WTC11 (cell line): ENCODE measurements at regions not wholly inside any gene's neighbourhood (a gene's known extent, or its start where the extent isn't known, plus 50 kb on each side); places are given as distances from the start of the nearest gene placed in this dataset.

ENCODE experiments used
- ATAC-seq: fragments of 200-7000 bp; cut with Tn5 transposase; 2 replicates; pipeline ENCODE4 v1.10.0; 2021; ENCODE audit warnings: mild to moderate bottlenecking, moderate library complexity
- CTCF ChIA-PET: fragments of 300-600 bp; sonication (Branson Sonifier 250); formaldehyde crosslinking; loops from one replicate; lab custom pipeline; 2021; ENCODE audit warnings: antibody characterized with exemption; lab: Charles Lee
- POLR2A ChIA-PET: fragments of 350-600 bp; sonication (Branson Sonifier 250); formaldehyde crosslinking; loops from one replicate; lab custom pipeline; 2021; ENCODE audit warnings: antibody characterized with exemption; lab: Charles Lee
- DNase-seq: peaks from one replicate; pipeline ENCODE4 v3.0.0; 2021; ENCODE audit warnings: low spot score
- H3K27ac Mint-ChIP-seq: 2 replicates; pipeline ENCODE4 v1.8.0; 2021; ENCODE audit warnings: mixed read lengths
- H3K27me3 Mint-ChIP-seq: 2 replicates; pipeline ENCODE4 v1.8.0; 2021; ENCODE audit warnings: low read depth, mild to moderate bottlenecking, moderate library complexity, mixed read lengths
- H3K36me3 Mint-ChIP-seq: 2 replicates; pipeline ENCODE4 v1.8.0; 2021; ENCODE audit warnings: mixed read lengths
- H3K4me1 Mint-ChIP-seq: 2 replicates; pipeline ENCODE4 v1.8.0; 2022; ENCODE audit warnings: mixed read lengths
- H3K4me3 Mint-ChIP-seq: 2 replicates; pipeline ENCODE4 v1.8.0; 2021; ENCODE audit warnings: mild to moderate bottlenecking, moderate library complexity, mixed read lengths
- H3K9me3 Mint-ChIP-seq: 2 replicates; pipeline ENCODE4 v1.8.0; 2021; ENCODE audit warnings: mixed read lengths
- CBFB ChIP-seq: sonication (generic); formaldehyde crosslinking; IDR thresholded peaks from 2 replicates; pipeline ENCODE4 v1.8.1; 2022; ENCODE audit warnings: mild to moderate bottlenecking, low read depth, missing genetic modification reagents
- ETV6 ChIP-seq: sonication (generic); formaldehyde crosslinking; IDR thresholded peaks from 2 replicates; pipeline ENCODE4 v1.8.1; 2022; ENCODE audit warnings: mild to moderate bottlenecking, missing genetic modification reagents
- FOXK1 ChIP-seq: sonication (generic); formaldehyde crosslinking; IDR thresholded peaks from 2 replicates; pipeline ENCODE4 v1.8.0; 2022; ENCODE audit warnings: mild to moderate bottlenecking, moderate library complexity, missing genetic modification reagents
- GABPB1 ChIP-seq: sonication (generic); formaldehyde crosslinking; IDR thresholded peaks from 2 replicates; pipeline ENCODE4 v1.8.1; 2023; ENCODE audit warnings: mild to moderate bottlenecking, missing genetic modification reagents
- HMGA2 ChIP-seq: fragments of 250-450 bp; sonication (Bioruptor Pico); IDR thresholded peaks from 2 replicates; pipeline ENCODE4 v1.4.0; 2021; ENCODE audit warnings: mild to moderate bottlenecking, moderate library complexity
- JAZF1 ChIP-seq: fragments of 250-450 bp; sonication (Bioruptor Pico); IDR thresholded peaks from 2 replicates; pipeline ENCODE4 v1.9.0; 2021; ENCODE audit warnings: moderate library complexity, mild to moderate bottlenecking, inconsistent platforms
- SOX15 ChIP-seq: fragments of 250-450 bp; sonication (Bioruptor Pico); IDR thresholded peaks from 2 replicates; pipeline ENCODE4 v1.9.0; 2021; ENCODE audit warnings: mild to moderate bottlenecking
- SP1 ChIP-seq: sonication (generic); formaldehyde crosslinking; conservative IDR thresholded peaks from 2 replicates; pipeline ENCODE4 v1.8.1; 2022; ENCODE audit warnings: missing genetic modification reagents
- TP53 ChIP-seq: sonication (generic); formaldehyde crosslinking; IDR thresholded peaks from 2 replicates; pipeline ENCODE4 v1.8.1; 2023; ENCODE audit warnings: mild to moderate bottlenecking, missing genetic modification reagents
- TF ChIP-seq, protein P1 (sequence below): sonication (generic); formaldehyde crosslinking; IDR thresholded peaks from 2 replicates; pipeline ENCODE4 v1.8.0; 2022; ENCODE audit warnings: mild to moderate bottlenecking, missing genetic modification reagents
- TF ChIP-seq, protein P2 (sequence below): fragments of 250-450 bp; sonication (Bioruptor Pico); IDR thresholded peaks from 2 replicates; pipeline ENCODE4 v1.9.0; 2021; ENCODE audit warnings: mild to moderate bottlenecking
- TF ChIP-seq, protein P3 (sequence below): sonication (generic); formaldehyde crosslinking; conservative IDR thresholded peaks from 2 replicates; pipeline ENCODE4 v1.8.1; 2022; ENCODE audit warnings: mild to moderate bottlenecking, missing genetic modification reagents
- TF ChIP-seq, protein P4 (sequence below): fragments of 250-450 bp; sonication (Bioruptor Pico); IDR thresholded peaks from 2 replicates; pipeline ENCODE4 v1.8.0; 2021; ENCODE audit warnings: mild to moderate bottlenecking
- TF ChIP-seq, protein P5 (sequence below): sonication (generic); formaldehyde crosslinking; IDR thresholded peaks from 2 replicates; pipeline ENCODE4 v1.8.1; 2022; ENCODE audit warnings: low read depth, missing genetic modification reagents, borderline replicate concordance
- TF ChIP-seq, protein P6 (sequence below): sonication (generic); formaldehyde crosslinking; IDR thresholded peaks from 2 replicates; pipeline ENCODE4 v1.8.1; 2023; ENCODE audit warnings: mild to moderate bottlenecking, moderate library complexity, missing genetic modification reagents
- TF ChIP-seq, protein P7 (sequence below): fragments of 250-450 bp; sonication (Bioruptor Pico); conservative IDR thresholded peaks from 2 replicates; pipeline ENCODE4 v1.9.0; 2021; ENCODE audit warnings: mild to moderate bottlenecking
- TF ChIP-seq, protein P8 (sequence below): fragments of 250-450 bp; sonication (Bioruptor Pico); IDR thresholded peaks from 2 replicates; pipeline ENCODE4 v2.1.2; 2022; ENCODE audit warnings: mild to moderate bottlenecking, moderate library complexity

DNA sequence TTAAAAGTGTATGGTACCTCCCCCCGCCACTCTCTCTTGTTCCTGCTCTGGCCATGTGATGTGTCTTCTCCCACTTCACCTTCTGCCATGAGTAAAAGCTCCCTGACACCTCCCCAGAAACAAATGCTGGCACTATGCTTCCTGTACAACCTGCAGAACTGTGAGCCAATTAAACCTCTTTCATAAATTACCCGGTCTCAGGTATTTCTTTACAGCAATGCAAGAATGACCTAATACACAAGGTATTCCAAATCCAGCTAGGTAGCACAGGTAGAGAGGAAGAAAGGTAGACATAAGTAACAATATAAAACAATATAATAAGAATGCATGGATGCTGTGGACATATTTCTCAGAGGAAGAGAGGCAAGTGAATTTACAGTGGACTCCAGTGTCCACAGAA lies 394.1 kb upstream of the ARID1B start (continued):
- TF ChIP-seq, protein P1, sequence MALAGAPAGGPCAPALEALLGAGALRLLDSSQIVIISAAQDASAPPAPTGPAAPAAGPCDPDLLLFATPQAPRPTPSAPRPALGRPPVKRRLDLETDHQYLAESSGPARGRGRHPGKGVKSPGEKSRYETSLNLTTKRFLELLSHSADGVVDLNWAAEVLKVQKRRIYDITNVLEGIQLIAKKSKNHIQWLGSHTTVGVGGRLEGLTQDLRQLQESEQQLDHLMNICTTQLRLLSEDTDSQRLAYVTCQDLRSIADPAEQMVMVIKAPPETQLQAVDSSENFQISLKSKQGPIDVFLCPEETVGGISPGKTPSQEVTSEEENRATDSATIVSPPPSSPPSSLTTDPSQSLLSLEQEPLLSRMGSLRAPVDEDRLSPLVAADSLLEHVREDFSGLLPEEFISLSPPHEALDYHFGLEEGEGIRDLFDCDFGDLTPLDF (CRISPR knock-in tag), result no peak

DNA sequence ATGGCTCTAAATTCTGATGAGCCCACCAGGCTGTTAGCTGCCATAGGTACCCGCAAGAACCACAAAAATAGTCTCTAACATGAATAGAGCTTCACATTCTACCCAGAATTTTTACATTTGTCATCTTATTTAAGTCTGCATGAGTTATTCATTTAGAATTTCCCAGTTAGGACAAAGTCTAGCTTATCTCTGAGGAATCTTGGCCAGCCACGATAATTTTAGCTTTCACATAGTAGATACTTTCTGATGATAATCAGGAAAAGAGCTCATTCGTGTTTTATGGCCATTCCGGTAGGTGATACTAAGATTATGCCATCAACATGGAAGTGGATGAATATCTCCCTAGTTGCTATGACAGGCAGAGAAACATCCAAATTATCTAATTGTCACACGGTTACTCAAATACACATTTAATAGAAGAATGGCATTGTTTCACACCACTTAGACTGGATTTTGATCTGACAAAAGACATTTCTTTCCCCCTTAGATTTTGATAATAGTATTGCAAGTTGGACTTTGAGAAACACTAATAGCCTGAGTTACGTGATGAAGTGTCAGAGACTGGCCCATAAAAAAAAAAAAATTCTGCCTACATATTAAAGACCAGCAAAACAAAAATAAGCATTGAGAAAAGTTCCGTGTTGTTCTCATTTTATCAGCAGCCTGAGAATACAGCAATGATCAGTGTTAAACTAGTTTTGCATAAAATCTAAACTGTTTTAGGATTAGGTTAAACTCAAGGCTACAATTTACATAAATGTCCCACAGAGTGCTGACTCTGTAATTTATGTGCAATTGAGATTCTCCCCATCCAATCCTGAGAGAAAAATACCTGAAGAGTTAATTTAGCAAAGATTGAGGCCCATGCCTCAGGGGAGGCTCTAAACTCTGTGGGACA lies 397.5 kb upstream of the ARID1B start:
- CTCF ChIA-PET, result no interaction called here
- no peak overlapping the region for H3K27ac Mint-ChIP-seq
- DNase-seq (no peak), ATAC-seq (no peak)
- no peaks in the 10 kb centered on the region for H3K36me3 Mint-ChIP-seq
- no peaks in the 10 kb centered on the region; the same call in 1 of the 2 replicates for H3K27me3 Mint-ChIP-seq
- peaks cover 16% of the 10 kb centered on the region for H3K4me1 Mint-ChIP-seq
- no peak overlapping the region for H3K4me3 Mint-ChIP-seq
- no peak for TF ChIP-seq FOXK1
- TF ChIP-seq, protein P2, sequence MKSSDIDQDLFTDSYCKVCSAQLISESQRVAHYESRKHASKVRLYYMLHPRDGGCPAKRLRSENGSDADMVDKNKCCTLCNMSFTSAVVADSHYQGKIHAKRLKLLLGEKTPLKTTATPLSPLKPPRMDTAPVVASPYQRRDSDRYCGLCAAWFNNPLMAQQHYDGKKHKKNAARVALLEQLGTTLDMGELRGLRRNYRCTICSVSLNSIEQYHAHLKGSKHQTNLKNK (CRISPR knock-in tag), result no peak
- no peak for TF ChIP-seq GABPB1
- TF ChIP-seq, protein P3, sequence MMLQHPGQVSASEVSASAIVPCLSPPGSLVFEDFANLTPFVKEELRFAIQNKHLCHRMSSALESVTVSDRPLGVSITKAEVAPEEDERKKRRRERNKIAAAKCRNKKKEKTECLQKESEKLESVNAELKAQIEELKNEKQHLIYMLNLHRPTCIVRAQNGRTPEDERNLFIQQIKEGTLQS (CRISPR knock-in tag), result no peak
- TF ChIP-seq SP1 (CRISPR knock-in tag), result no peak
- TF ChIP-seq, protein P4, sequence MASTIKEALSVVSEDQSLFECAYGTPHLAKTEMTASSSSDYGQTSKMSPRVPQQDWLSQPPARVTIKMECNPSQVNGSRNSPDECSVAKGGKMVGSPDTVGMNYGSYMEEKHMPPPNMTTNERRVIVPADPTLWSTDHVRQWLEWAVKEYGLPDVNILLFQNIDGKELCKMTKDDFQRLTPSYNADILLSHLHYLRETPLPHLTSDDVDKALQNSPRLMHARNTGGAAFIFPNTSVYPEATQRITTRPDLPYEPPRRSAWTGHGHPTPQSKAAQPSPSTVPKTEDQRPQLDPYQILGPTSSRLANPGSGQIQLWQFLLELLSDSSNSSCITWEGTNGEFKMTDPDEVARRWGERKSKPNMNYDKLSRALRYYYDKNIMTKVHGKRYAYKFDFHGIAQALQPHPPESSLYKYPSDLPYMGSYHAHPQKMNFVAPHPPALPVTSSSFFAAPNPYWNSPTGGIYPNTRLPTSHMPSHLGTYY (CRISPR knock-in tag), result no peak
- no peak for TF ChIP-seq ETV6 (CRISPR knock-in tag)
- TF ChIP-seq, protein P5, sequence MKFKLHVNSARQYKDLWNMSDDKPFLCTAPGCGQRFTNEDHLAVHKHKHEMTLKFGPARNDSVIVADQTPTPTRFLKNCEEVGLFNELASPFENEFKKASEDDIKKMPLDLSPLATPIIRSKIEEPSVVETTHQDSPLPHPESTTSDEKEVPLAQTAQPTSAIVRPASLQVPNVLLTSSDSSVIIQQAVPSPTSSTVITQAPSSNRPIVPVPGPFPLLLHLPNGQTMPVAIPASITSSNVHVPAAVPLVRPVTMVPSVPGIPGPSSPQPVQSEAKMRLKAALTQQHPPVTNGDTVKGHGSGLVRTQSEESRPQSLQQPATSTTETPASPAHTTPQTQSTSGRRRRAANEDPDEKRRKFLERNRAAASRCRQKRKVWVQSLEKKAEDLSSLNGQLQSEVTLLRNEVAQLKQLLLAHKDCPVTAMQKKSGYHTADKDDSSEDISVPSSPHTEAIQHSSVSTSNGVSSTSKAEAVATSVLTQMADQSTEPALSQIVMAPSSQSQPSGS (CRISPR knock-in tag), result no peak
- TF ChIP-seq, protein P6, sequence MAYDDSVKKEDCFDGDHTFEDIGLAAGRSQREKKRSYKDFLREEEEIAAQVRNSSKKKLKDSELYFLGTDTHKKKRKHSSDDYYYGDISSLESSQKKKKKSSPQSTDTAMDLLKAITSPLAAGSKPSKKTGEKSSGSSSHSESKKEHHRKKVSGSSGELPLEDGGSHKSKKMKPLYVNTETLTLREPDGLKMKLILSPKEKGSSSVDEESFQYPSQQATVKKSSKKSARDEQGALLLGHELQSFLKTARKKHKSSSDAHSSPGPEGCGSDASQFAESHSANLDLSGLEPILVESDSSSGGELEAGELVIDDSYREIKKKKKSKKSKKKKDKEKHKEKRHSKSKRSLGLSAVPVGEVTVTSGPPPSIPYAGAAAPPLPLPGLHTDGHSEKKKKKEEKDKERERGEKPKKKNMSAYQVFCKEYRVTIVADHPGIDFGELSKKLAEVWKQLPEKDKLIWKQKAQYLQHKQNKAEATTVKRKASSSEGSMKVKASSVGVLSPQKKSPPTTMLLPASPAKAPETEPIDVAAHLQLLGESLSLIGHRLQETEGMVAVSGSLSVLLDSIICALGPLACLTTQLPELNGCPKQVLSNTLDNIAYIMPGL (CRISPR knock-in tag), result no peak
- no peak for TF ChIP-seq CBFB (CRISPR knock-in tag)
- no peak for TF ChIP-seq HMGA2 (CRISPR knock-in tag)
- no peak for TF ChIP-seq JAZF1
- TF ChIP-seq, protein P7, sequence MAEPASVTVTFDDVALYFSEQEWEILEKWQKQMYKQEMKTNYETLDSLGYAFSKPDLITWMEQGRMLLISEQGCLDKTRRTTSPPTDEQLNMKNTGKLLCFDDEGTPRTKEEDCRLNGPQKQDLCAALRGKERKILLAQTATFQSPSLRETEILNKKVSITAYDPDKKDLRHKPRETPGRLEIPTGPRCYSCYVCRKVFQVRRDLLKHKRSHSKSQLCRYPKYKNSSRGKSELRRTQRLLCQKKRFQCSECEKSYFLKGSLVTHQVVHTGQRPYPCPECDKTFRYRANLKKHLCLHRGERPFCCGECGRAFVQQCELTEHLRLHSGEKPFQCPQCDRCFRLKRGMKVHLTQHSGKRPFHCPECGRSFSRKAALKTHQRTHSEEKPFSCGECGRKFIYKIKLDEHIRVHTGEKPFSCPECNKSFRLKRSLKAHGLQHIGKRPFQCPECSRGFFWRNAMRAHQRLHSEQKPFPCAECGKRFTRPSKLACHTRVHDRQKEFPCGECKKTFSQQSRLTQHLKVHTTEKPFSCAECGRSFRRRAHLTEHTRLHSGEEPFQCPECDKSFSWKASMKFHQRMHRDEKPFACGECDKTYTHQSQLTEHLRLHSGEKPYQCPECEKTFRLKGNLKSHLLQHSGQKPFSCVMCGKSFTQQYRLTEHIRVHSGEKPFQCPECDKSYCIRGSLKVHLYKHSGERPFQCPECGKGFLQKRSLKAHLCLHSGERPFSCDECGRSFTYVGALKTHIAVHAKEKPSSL (CRISPR knock-in tag), result no peak
- TF ChIP-seq, protein P8, sequence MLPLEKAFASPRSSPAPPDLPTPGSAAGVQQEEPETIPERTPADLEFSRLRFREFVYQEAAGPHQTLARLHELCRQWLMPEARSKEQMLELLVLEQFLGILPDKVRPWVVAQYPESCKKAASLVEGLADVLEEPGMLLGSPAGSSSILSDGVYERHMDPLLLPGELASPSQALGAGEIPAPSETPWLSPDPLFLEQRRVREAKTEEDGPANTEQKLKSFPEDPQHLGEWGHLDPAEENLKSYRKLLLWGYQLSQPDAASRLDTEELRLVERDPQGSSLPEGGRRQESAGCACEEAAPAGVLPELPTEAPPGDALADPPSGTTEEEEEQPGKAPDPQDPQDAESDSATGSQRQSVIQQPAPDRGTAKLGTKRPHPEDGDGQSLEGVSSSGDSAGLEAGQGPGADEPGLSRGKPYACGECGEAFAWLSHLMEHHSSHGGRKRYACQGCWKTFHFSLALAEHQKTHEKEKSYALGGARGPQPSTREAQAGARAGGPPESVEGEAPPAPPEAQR, result no peak
- no peak for TF ChIP-seq TP53
- TF ChIP-seq SOX15 (CRISPR knock-in tag), result no peak
- TF ChIP-seq, all 79 proteins: peak for 0
- POLR2A ChIA-PET, result no interaction called here
- H3K9me3 Mint-ChIP-seq, result peaks cover 5% of the 10 kb centered on the region
